ENCODE measurements at regions not wholly inside any gene's neighbourhood (a gene's known extent, or its start where the extent isn't known, plus 50 kb on each side); places are given as distances from the start of the nearest gene placed in this dataset.

DNA sequence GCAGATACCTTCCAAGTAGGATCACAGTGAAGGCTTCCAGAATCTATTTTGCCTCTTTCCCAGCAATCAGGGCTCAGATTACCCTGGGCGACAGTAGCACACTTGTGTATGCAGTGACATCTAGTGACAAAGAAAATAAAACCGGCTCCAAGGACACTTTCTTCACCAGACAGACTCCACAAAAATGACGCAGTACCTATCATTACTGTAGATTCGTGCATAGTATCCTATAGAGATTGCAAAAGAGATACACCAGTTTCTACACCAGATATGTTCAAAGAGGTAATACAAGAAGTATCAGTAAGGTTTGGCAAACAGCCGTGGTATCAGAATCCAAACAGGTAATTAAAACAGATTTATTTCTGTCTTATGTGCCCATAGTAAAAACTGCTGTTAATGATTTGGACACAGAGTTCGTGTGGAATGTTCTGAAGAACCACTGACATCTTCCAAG is 600.4 kb upstream of the JAG1 start:
- no peak for TF ChIP-seq TOX (CRISPR knock-in tag; IDR thresholded peaks at IDR 0.05; ENCODE audit: borderline replicate concordance)
- no peak for TF ChIP-seq ZNF70 (CRISPR knock-in tag; IDR thresholded peaks at IDR 0.05)
- no peak for TF ChIP-seq CREB5 (CRISPR knock-in tag; IDR thresholded peaks at IDR 0.05; ENCODE audit: low read depth)
- TF ChIP-seq RARB (CRISPR knock-in tag; IDR thresholded peaks at IDR 0.05) = no peak
- TF ChIP-seq PATZ1 (CRISPR knock-in tag; IDR thresholded peaks at IDR 0.05; ENCODE audit: borderline replicate concordance) = no peak
- no peak for TF ChIP-seq BACH2 (CRISPR knock-in tag; IDR thresholded peaks at IDR 0.05; ENCODE audit: borderline replicate concordance)
- TF ChIP-seq TCF4 (CRISPR knock-in tag; IDR thresholded peaks at IDR 0.05; ENCODE audit: borderline replicate concordance) = no peak
- no peak for TF ChIP-seq SNAI2 (CRISPR knock-in tag; IDR thresholded peaks at IDR 0.05)
- no peak for TF ChIP-seq ZFP3 (CRISPR knock-in tag; IDR thresholded peaks at IDR 0.05)
- TF ChIP-seq TSHZ2 (CRISPR knock-in tag; IDR thresholded peaks at IDR 0.05) = no peak
- no peak for TF ChIP-seq ZFP30 (CRISPR knock-in tag; IDR thresholded peaks at IDR 0.05)
